SKM-1 (cell line): ENCODE measurements at regions not wholly inside any gene's neighbourhood (a gene's known extent, or its start where the extent isn't known, plus 50 kb on each side); places are given as distances from the start of the nearest gene placed in this dataset.
"Not testable (repeated sequence)": the region's sequence is repeated elsewhere in the genome, so short reads cannot be mapped to it uniquely, and the experiment has no call there.

Source experiments
- DNase-seq: peaks from one replicate; lab custom pipeline; 2025; ENCODE audit not compliant: unreplicated experiment; lab: John Stamatoyannopoulos, UW

DNA sequence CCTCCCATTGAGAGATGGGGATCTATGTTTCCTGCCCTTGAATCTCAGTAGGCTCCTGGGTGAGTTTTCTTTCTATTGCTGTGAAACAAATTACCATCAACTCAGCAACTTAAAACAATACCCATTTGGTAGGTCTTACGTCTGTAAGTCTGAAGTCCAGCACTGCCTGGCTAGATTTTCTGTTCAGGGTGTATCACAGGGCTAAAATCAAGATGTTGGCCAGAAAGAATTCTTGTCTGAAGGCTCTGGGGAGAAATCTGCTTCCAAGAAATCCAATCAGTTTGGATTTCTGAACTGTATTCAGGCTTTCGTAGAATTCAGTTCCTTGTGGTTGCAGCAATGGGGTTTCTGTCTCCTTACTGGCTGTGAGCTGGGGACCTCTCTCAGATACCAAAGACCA, 99.6 kb upstream of the SLC24A3 start:
- DNase-seq, result no peak

DNA sequence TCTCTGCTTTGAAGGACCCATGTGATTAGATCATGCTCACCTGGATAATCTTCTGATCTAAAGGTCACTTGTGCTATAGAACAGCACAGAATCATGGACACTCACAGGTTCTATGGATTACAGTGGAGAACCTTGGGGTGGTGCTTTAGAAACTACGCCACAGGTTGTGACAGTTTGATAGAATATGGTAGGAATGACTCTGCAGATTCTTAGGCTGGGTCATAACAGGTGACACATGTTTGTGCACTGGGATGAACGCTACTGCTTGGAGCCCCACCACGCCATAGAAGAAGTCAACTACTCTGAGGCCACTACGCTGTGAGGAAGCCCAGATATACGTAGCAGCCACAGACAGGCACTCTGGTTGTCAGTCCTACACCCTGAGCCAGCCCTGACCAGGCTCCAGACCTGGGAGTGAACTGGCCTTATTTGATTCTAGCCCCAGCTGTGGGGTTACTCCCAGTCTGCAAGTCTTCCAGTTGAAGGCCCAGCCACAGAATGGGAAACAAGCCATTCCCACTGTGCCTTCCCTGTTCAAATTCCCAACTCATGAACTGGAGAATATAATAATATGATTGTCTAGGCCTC, 99.0 kb upstream of the SLC24A3 start:
- no peak for DNase-seq

DNA sequence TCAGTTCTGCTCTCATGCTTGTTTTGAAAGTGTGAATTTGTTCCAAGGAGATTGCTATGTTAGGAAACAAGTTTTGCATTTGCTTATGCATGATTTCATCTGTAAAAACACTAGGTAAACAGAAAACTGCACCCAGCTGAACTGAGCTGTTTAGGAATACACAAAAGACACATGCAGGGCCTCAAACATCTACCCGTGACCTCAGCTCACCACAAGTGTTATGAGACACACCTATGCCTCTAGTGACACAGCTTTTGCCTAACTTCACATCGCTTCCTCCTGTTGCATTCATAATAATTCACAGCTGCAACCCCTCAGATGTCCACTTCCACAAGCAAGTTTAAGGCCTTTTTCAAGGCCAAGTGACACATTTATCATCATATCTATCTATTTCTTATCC, 98.0 kb upstream of the SLC24A3 start:
- DNase-seq, result no peak

DNA sequence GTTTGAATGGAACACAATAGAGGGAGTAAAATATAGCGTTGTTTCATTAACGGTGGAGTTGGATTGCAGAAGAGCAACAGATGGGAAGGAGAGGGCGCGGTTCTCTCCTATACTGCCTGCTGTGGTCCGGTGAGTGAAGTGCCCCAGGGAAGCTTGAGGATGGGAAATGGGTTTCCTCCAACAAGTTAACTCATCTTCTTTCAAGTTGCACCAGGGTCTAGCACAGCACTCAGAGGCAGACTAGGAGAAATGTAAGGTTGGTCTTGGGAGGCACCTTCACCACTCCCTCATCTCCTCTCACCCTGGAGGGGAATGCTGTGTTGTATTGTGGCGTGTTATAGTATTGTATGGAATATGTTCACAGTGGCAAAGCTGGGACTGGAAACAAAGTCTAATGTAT, 96.9 kb upstream of the SLC24A3 start:
- no peak for DNase-seq

DNA sequence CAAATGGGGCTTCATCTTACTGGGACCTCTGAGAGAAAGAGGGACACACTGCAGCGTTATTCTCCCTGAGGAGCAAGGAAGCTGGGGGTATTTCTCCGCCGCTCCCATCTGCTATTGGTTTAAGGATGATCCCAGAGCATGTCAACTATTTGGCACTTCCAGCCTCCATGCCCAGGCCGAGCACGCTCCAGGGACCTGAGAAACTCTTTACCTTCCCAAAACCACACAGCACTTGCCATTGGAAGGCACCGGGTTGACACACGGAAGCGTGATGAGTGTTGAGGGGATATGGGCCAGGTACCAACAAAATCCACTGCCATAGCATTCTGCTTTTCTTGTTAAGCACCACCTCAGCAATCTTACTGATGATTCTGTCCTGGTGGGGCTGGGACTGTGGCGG, 92.4 kb upstream of the SLC24A3 start:
- no peak for DNase-seq

DNA sequence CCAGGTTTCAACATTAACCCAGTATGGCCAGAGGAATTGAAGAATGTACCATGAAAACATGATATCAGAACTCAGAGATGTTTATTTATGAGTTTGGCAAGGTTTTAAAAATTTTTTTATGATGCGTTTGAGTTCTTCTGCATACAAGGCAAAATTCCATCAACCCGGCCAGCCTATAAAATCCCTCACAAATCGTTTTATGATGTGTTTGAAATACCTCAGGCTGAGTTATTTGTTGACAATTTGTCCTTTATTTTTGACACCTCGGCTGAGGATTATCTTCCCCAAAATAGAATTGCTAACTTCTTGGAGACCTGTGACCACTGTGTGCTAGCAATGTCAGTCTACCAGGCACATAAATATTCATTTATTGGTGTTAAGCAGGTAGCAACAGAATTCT, 91.9 kb upstream of the SLC24A3 start:
- DNase-seq, result no peak

DNA sequence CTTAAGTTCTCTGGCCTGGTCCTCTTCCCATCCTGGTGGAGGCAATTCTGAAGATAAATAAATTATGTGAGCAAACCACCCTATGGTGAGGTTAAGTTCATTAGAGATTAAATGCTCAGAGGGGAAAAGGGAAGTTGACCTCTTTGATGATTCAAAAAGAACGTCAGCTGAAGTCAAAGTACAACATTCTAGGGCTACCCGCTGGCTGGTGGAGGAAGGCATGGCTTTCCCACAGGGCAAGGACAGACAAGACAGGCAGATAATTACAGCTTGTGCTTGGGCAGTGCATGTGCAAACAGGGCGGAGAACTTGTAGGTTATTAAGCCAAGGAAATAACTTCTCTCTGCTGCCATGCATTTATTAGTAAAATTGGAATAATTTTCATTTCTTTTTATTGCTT, 91.0 kb upstream of the SLC24A3 start:
- DNase-seq, result no peak

DNA sequence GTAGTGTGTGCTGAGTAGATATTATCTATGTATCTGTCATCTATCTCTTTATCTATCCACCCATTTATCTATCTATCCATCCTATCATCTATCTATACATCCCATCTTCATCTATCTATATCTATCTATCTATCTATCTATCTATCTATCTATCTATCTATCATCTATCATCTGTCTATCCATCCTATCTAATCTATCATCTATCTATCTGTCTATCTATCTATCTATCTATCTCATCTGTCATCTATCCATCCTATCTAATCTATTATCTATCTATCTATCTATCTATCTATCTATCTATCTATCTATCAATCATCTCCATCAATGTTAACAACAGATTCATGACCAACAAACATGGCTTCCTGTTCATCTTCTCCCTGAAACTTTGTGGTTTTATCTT, 90.5 kb upstream of the SLC24A3 start:
- DNase-seq, result no peak

DNA sequence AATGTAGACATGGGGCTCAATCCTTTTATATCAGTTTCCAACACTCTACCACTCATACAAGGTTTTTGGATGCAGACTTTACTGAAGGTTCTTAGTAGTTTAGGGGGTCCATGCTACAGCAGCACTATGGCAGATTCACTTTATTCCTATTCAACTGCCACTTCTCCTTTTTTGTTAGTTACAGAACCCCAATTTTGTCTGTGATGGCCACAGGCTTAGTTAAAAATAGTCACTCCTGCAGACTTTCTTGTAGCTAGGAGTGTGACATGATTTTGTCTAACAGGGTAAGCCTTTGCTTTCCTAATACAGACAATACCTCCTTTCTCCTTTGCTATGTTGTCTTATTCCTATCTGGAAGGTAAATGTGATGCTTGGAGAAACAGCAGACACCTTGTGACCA, 90.0 kb upstream of the SLC24A3 start:
- DNase-seq, result no peak

DNA sequence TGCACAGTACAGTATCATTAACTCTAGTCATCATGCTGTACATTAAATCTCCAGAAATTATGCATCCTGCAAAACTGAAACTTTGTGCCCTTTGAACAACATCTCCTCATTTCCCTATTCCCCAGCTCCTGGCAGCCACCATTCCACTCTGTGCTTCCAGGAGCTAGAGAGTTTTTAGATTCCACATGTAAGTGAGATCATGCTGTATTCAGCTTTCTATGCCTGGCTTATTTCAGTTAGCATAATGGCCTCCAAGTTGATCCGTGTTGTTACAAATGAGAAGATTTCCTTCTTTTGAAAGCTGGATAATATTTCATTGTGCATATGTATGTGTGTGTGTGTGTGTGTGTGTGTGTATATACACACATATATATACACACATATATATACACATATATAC, 86.9 kb upstream of the SLC24A3 start:
- no peak for DNase-seq

DNA sequence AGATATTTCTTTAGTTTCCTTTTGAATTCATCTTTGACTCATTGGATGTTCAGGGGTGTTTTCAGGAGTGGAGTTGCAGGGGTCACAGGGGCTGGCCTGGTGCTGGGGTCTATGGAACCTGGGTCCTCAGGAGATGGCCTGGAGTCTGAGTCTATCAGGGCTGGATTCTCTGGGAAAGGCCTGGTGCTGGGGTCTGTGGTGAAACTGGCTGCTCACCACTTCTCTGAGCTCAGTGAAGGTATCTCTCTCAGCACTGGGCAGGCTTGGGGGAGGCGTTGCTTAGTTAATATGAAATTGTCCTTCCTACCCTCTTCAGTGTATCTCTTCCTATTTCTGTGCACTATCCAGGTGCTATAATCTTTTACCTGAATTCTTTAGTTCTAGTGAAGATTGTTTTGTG, 83.1 kb upstream of the SLC24A3 start:
- no peak for DNase-seq

DNA sequence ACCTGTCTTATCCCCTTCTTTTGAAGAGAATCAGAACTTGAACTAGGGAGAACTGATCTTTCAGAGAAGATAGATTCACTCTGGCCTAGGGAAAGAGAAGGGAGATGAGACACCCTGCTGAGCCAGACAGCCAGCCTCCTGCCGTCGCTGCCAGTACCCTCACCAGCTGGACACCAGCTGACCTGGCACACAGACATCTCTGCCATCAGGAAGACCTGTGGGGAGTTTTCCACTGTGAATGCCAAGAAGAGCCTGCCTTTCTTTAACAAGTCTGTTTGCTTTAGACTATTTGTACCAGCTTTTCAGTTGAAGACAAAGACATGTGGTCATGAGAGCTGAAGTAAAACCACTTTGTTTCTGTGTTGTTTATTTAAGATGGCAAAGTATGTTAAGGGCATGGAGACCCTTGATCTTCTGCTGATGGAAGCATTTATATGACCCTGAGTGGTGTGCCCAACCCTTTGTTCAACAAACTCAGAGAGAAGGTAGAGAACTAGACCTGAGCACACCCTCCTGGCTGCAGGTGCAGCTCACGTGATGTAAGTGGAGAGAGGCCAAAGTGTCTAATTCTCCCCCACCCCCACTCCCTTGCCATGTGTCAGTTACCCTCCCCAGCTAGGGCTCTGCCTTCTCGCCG, 82.3 kb upstream of the SLC24A3 start:
- DNase-seq, result no peak

DNA sequence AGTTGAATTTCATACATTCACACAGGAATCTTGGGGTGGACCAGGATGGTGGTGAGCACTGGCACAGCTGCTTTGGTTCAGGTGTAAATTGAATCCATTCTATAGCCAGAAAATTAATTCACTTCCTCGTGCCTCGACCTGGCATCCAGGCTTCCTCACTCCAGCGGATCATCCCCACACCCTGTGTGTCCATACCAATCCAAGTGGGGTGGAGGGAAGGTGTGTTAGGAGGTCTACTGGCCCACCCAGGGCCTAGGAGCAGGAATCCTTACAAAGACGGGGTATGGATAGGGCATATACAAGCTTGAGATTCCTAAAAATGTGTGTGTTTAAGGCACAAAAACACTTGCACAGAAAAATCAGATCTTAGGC, 81.8 kb upstream of the SLC24A3 start:
- DNase-seq, result no peak

DNA sequence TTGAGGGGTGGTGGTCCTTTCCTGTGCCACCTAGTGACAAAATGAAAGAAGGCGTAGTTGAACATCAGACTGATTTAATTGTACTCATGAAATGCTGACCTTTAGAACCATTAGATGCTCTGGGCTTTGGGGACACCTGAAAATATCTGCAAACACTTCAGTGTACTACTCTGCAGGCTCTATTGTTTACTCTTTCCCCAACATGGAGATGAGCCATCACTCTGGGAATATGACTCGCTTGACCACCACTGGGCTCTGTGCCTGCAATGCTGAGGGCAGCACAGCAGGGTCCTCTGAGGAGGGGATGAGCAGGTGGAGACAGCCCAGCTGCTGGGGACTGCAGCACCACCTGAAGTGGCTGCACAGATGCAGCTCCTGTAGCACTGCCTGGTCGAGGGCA, 74.8 kb upstream of the SLC24A3 start:
- DNase-seq, result no peak

DNA sequence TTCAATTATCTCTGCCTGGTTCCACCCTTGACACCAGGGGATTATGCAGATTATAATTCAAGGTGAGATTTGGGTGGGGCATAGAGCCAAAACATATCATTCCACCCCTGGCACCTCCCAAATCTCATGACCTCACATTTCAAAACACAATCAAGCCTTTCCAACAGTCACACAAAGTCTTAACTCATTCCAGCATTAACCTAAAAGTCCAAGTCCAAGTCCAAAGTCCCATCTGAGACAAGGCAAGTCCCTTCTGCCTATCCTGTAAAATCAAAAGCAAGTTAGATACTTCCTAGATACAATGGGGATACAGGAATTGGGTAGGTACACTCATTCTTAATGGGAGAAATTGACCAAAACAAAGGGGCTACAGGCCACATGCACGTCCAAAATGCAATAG, 73.7 kb upstream of the SLC24A3 start:
- no peak for DNase-seq

DNA sequence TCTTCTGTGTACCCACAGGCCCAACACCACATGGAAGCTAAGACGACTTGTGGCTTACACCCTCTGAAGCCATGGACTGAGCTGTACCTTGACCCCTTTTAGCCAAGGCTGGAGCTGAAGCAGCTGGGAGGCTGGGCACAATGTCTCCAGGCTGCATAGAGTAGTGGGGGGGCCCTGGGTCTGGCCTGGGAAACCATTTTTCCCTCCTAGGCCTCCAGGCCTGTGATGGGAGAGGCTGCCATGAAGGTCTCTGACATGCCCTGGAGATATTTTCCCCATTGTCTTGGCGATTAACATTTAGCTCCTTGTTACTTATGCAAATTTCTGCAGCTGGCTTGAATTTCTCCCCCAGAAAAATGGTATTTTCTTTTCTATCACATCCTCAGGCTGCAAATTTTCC, 72.9 kb upstream of the SLC24A3 start:
- DNase-seq, result not testable (repeated sequence)

DNA sequence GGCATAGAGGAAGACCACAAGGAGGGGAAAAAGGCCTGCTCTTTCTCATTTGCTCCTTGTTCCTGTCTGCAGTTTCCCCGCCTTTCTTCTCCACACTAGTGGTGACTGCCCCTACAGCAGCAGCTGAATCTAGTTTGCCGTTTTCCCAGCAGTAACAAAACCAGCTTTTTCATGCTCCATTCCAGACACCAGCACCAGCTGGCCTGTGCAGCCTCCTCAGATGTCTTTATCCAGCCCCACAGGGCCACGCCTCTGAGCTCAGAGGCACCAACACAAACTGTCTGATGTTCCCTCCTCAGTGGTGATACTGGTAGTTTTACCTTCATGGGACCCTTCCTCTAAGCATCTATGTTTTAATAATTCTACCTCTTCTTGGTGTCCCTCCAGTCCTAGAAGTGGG, 70.4 kb upstream of the SLC24A3 start:
- no peak for DNase-seq

DNA sequence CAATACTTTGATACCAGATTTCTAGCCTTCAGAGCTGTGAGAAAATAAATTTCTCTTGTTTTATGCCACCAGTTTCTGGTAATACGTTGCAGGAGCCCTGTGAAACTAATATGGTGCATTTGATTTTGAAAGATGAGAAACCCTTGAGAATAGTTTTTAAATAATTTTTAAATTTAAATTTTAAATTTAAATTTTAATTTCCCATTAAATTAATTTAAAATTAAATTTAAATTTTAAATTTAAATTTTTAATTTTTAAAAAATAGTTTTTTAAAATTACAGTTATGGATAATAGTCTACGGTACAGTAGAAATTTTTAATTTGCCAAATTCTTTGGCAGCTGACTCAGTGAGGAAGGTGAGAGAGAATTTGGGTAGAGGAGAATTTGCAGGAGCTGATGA, 68.6 kb upstream of the SLC24A3 start:
- DNase-seq, result no peak

DNA sequence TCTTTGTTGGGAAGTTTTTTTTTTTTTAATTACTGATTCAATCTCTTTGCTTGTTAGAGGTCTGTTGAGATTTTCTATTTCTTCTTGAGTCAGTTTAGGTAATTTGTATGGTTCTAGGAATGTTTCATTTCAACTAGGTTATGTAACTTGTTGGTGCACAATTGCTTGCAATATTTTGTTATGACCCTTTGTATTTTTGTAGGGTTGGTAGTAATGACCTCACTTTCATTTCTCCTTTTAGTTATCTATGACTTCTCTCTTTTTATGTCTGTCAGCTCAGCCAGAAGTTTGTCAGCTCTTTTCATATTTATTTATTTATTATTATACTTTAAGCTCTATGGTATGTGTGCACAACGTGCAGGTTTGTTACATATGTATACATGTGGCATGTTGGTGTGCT, 51.1 kb upstream of the SLC24A3 start:
- no peak for DNase-seq
